GM20000 (cell line): ENCODE measurements at regions not wholly inside any gene's neighbourhood (a gene's known extent, or its start where the extent isn't known, plus 50 kb on each side); places are given as distances from the start of the nearest gene placed in this dataset.

Source experiments
- DNase-seq: peaks from one replicate; pipeline ENCODE4 v3.0.0; 2012; ENCODE audit warnings: low spot score
- TF ChIP-seq, protein P1 (sequence below): IDR thresholded peaks from 2 replicates; pipeline ENCODE4 v1.5.1; 2012; ENCODE audit warnings: mild to moderate bottlenecking, control low read depth; ENCODE audit errors: extremely low read depth, missing control alignments

DNA sequence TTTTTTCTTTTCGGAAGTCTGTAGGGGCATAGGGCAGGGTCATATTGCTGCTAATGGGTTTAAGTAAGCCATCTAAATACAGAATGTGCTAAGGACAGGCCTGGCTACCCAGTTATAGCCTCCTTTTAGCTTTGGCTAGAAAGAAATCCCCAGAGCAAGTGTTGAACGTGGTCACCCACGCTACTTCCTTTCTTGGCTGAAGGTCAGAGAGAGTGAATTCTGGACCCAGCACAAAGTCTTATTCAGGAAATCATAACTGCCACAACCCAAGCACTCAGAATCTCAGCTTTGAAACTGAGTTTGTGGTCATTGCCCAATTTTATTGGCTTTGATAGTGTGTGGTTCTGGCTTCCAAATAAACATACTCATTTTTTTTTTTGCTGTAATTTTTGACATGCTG is 542.1 kb upstream of the ATP2B1 start:
- DNase-seq, result peak; percentile 4

DNA sequence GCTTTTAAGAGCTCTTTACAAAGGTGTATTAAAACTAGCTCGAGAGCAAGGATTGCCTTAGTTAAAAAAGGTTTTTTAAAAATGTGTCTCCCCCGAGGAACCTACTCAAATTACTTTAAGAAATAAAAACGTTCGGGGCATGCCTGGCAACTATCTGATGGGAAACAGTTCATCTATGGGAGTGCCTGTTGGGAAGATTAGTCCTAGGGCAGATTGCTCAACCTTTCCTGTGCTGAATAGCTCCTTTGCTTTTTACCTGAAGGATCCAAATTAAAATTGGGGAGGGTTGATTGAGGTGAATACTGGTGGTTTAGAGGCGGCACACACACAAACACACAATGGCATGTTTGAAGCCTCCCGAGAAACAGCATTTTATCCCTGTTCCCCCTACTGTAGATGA is 541.4 kb upstream of the ATP2B1 start:
- no peak for DNase-seq
- TF ChIP-seq, protein P1, sequence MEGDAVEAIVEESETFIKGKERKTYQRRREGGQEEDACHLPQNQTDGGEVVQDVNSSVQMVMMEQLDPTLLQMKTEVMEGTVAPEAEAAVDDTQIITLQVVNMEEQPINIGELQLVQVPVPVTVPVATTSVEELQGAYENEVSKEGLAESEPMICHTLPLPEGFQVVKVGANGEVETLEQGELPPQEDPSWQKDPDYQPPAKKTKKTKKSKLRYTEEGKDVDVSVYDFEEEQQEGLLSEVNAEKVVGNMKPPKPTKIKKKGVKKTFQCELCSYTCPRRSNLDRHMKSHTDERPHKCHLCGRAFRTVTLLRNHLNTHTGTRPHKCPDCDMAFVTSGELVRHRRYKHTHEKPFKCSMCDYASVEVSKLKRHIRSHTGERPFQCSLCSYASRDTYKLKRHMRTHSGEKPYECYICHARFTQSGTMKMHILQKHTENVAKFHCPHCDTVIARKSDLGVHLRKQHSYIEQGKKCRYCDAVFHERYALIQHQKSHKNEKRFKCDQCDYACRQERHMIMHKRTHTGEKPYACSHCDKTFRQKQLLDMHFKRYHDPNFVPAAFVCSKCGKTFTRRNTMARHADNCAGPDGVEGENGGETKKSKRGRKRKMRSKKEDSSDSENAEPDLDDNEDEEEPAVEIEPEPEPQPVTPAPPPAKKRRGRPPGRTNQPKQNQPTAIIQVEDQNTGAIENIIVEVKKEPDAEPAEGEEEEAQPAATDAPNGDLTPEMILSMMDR, result no peak

More for the DNA sequence above, 542.1 kb upstream of the ATP2B1 start:
- TF ChIP-seq, protein P1, result no peak

- no peak for DNase-seq
- TF ChIP-seq, protein P1, result no peak
Measured at GRCh38 chr12:90246688-90247087, 538.0 kb upstream of the ATP2B1 start.

DNA sequence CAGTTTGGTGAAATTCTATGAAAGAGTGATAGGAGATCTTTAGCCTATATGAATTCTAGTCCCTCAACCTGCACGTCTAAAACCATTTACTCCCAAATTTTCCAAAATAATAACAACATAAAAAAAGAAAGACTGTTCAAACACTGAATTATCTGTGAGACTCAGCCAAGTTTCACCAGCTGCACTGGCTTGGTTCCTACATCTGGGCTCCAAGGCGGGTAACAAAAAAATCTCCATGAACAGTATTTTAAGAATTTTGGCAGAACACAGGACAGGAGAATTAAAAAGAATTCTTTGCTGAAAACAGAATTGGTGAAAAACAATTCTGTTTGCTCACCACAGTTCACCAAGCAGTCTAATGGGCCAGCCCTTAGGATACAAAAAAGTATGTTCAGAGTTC is 536.8 kb upstream of the ATP2B1 start:
- no peak for DNase-seq
- TF ChIP-seq, protein P1, result no peak

DNA sequence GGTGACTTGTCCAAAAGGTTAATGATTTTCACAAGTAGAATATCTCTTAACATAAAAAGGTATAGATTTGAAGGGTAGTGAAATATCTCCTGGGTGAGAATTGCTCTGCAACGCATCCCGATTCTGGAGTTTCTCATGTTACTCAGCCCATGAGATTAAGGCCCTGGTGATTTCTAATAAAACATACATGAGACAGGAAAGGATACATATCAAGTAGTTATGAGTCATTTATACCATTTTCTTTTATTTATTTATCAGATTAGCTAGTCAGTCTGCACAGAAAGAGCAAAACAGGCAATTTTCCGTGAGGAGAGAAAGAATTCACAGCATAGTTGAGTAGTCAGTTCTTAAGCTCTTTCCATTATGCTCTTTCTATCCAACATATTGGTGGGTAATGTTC is 535.6 kb upstream of the ATP2B1 start:
- TF ChIP-seq, protein P1, result no peak

DNA sequence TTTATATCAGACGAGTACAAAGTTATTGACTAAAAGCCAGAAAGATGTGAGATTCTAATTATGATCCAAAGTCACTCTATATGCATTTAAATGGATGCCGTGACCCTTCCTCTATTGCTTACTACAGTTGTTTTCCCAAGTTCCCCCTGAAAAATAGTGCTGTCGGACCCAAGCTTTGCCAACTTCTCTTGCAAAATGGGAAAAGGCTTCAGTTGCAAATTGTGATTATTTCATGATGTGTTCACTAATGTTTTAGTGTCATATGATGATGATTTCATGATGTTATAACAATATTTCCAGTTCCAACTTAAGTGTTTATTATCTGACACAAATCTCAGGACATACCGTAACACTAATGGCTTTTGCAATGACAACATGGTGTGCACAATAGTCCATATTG is 534.6 kb upstream of the ATP2B1 start:
- TF ChIP-seq, protein P1, result no peak
- DNase-seq, result no peak

More for the DNA sequence above, 535.6 kb upstream of the ATP2B1 start:
- no peak for DNase-seq

DNA sequence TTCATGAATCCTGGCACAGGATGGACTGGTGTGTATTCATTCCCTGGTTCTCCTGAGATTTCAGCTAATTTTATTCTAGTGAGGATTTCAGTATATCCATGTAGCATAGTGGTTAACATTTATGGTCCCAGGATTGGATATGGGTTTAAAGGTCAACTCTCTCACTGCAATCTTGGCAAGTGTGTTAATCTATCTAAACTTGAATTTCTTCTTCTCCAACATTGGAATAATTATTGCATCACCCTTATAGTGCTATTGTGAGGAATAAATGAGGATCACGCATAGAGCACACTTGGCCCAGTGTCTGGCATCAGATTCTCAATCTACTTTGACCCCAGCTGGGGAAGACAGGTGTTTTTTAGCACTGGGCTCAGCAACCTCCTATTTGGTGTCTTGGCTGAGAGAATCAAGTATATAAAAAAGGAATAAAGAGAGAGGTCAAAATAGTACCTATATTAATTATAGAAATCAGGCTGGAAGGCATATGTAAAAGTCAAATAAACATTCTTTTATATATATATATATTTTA is 531.2 kb upstream of the ATP2B1 start:
- DNase-seq, result no peak
- TF ChIP-seq, protein P1, result no peak
